ENCODE measurements at regions not wholly inside any gene's neighbourhood (a gene's known extent, or its start where the extent isn't known, plus 50 kb on each side); places are given as distances from the start of the nearest gene placed in this dataset.

DNA sequence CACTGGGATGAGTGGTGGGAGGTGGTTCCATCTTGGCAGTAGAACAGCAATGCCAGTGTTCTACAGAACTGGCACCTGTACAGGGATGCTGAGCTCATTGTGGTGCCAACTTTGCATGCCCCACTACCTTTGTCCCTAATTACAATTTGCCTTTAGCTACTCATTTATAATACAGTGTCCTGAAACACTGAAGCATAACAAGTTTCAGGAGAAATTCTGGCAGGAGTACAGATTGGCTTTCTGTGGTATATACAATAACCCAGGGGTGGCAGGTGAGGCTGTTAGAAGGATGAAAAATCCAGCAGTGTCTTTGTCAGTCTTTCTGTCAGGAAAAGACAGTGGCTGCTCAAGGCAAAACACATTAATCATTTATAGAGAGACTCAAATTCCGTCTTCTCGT, 240.3 kb downstream of the FAM76B start:
- TF ChIP-seq, protein P1, sequence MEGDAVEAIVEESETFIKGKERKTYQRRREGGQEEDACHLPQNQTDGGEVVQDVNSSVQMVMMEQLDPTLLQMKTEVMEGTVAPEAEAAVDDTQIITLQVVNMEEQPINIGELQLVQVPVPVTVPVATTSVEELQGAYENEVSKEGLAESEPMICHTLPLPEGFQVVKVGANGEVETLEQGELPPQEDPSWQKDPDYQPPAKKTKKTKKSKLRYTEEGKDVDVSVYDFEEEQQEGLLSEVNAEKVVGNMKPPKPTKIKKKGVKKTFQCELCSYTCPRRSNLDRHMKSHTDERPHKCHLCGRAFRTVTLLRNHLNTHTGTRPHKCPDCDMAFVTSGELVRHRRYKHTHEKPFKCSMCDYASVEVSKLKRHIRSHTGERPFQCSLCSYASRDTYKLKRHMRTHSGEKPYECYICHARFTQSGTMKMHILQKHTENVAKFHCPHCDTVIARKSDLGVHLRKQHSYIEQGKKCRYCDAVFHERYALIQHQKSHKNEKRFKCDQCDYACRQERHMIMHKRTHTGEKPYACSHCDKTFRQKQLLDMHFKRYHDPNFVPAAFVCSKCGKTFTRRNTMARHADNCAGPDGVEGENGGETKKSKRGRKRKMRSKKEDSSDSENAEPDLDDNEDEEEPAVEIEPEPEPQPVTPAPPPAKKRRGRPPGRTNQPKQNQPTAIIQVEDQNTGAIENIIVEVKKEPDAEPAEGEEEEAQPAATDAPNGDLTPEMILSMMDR (conservative IDR thresholded peaks at IDR 0.05 in 1 of 2, IDR thresholded peaks at IDR 0.05 in 1 of 2; ENCODE audit: low read depth in 1 of 2, low read length in 2 of 2) = no peak
- no peak for TF ChIP-seq EZH2 (IDR thresholded peaks at IDR 0.05; ENCODE audit: low read length, missing control alignments)
